ENCODE measurements at regions not wholly inside any gene's neighbourhood (a gene's known extent, or its start where the extent isn't known, plus 50 kb on each side); places are given as distances from the start of the nearest gene placed in this dataset.
"Not testable (repeated sequence)": the region's sequence is repeated elsewhere in the genome, so short reads cannot be mapped to it uniquely, and the experiment has no call there.

DNA sequence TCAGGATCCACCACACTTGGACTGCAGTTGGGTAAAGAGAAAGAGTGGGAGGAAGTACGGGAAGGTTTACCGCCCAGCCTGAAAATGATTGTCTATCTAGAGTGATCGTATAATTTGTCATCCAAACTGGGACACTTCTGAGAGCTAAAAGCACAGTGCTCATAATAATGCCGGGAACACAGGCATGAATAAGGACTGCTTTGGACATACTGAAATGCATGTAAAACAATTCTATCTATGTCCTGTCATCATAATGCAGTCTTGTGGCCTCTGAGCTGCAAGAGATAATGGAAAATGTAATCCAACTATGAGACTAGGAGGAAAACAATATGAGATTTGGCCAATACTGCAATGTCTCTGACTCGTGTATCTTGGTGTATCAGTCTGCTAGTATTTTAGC, 435.5 kb downstream of the SOX11 start:
- H3K27ac ChIP-seq (ENCODE audit: low read length): no peak overlapping the region
- POLR2A ChIA-PET: no interaction called here
- CTCF ChIA-PET: no interaction called here
- Mint-ChIP-seq H3K36me3 (no peaks in the 10 kb centered on the region), H3K27ac (no peak overlapping the region), H3K4me1 (no peaks in the 10 kb centered on the region), H3K27me3 (no peaks in the 10 kb centered on the region), H3K4me3 (no peak overlapping the region), H3K9me3 (no peaks in the 10 kb centered on the region)
- H3K9me3 ChIP-seq: no peaks in the 10 kb centered on the region
- DNase-seq (no peak), ATAC-seq (replicated peaks in 1 of 4) (no peak)
- no peaks in the 10 kb centered on the region for H3K27me3 ChIP-seq (replicated peaks in 1 of 2; ENCODE audit: control insufficient read depth in 2 of 2, extremely low read depth in 1 of 2, insufficient read depth in 2 of 2, low read length in 1 of 2)
- no peaks in the 10 kb centered on the region for H3K4me1 ChIP-seq (ENCODE audit: control insufficient read depth in 1 of 2, extremely low read depth in 1 of 2, insufficient read depth in 2 of 2, low read length in 2 of 2)
- WGBS (ENCODE audit: insufficient coverage): 81% methylated on average over 2 of the region's 5 CpGs
- no peaks in the 10 kb centered on the region for H3K36me3 ChIP-seq (ENCODE audit: control insufficient read depth in 2 of 2, extremely low read depth in 1 of 2, insufficient read depth in 1 of 2, low read length in 1 of 2)
- H3K4me3 ChIP-seq (ENCODE audit: control insufficient read depth in 1 of 2, extremely low read depth in 1 of 2, low read length in 1 of 2): no peak overlapping the region

DNA sequence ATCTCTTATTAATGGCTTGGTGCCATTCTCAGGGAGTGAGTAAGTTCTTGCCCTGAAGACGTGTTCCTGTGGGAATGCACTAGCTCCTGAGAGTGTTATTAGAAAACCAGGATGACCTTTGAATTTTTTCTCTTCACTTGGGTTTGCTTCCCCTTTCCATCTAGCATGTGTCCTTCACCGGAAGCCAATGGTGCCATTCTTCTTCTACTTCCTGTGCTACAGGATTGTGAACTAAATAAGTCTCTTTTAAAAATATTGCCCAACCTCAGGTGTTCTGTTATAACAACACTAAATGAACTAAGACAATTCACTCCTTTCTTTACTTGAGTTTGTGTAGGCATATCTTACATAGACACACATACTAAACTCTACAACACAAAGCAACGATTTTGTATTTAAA, 447.0 kb downstream of the SOX11 start:
- Histone ChIP-seq H3K27ac (ENCODE audit: low read length) (no peak overlapping the region), H3K4me1 (ENCODE audit: control insufficient read depth in 1 of 2, extremely low read depth in 1 of 2, insufficient read depth in 2 of 2, low read length in 2 of 2) (no peaks in the 10 kb centered on the region), H3K36me3 (ENCODE audit: control insufficient read depth in 2 of 2, extremely low read depth in 1 of 2, insufficient read depth in 1 of 2, low read length in 1 of 2) (no peaks in the 10 kb centered on the region), H3K4me3 (ENCODE audit: control insufficient read depth in 1 of 2, extremely low read depth in 1 of 2, low read length in 1 of 2) (no peak overlapping the region), H3K27me3 (replicated peaks in 1 of 2; ENCODE audit: control insufficient read depth in 2 of 2, extremely low read depth in 1 of 2, insufficient read depth in 2 of 2, low read length in 1 of 2) (no peaks in the 10 kb centered on the region), H3K9me3 (no peaks in the 10 kb centered on the region)
- DNase-seq (no peak), ATAC-seq (replicated peaks in 1 of 4) (no peak)
- no peak overlapping the region for H3K27ac Mint-ChIP-seq
- no peaks in the 10 kb centered on the region for H3K27me3 Mint-ChIP-seq
- H3K36me3 Mint-ChIP-seq: no peaks in the 10 kb centered on the region
- H3K4me1 Mint-ChIP-seq: no peaks in the 10 kb centered on the region
- no CpG with 5 or more reads among the region's 3 CpGs for WGBS (ENCODE audit: insufficient coverage)
- H3K4me3 Mint-ChIP-seq: no peak overlapping the region
- ChIA-PET CTCF (no interaction called here), POLR2A (no interaction called here)
- H3K9me3 Mint-ChIP-seq: peaks cover 10 to 17% (median 12%) of the 10 kb centered on the region in 3 donors

GRCh38 chr2:6139916-6140315, 447.7 kb downstream of the SOX11 start:
- no peaks in the 10 kb centered on the region for H3K36me3 Mint-ChIP-seq
- Histone ChIP-seq H3K4me1 (ENCODE audit: control insufficient read depth in 1 of 2, extremely low read depth in 1 of 2, insufficient read depth in 2 of 2, low read length in 2 of 2) (no peaks in the 10 kb centered on the region), H3K27ac (ENCODE audit: low read length) (no peak overlapping the region), H3K36me3 (ENCODE audit: control insufficient read depth in 2 of 2, extremely low read depth in 1 of 2, insufficient read depth in 1 of 2, low read length in 1 of 2) (no peaks in the 10 kb centered on the region), H3K9me3 (no peaks in the 10 kb centered on the region), H3K4me3 (ENCODE audit: control insufficient read depth in 1 of 2, extremely low read depth in 1 of 2, low read length in 1 of 2) (no peak overlapping the region), H3K27me3 (replicated peaks in 1 of 2; ENCODE audit: control insufficient read depth in 2 of 2, extremely low read depth in 1 of 2, insufficient read depth in 2 of 2, low read length in 1 of 2) (no peaks in the 10 kb centered on the region)
- ATAC-seq (replicated peaks in 1 of 4) (no peak), DNase-seq (no peak)
- H3K4me1 Mint-ChIP-seq: no peaks in the 10 kb centered on the region
- POLR2A ChIA-PET: no interaction called here
- H3K9me3 Mint-ChIP-seq: peaks cover 11 to 18% (median 14%) of the 10 kb centered on the region in 3 donors
- no peaks in the 10 kb centered on the region for H3K27me3 Mint-ChIP-seq
- WGBS (ENCODE audit: insufficient coverage): no CpG with 5 or more reads among the region's 1 CpG
- H3K27ac Mint-ChIP-seq: no peak overlapping the region
- H3K4me3 Mint-ChIP-seq: no peak overlapping the region
- CTCF ChIA-PET: no interaction called here

DNA sequence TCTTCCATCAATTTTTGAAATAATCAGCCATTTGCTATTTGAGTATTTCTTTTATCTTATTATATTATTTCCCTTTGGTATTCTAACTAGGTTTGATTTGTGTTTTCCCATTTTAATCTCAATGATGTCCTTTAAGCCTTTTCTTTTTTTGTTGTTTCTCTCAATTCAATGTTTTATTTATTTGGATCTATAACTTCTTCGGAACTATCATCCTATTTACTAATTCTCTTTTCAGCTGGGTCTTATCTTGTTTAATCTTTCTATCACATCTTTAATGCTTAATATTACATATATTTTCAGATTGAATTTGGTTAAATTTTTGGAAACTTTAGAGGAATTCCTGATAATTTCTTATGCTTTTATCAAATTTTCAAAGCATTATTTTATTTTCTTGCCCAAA, 448.3 kb downstream of the SOX11 start:
- no peaks in the 10 kb centered on the region for H3K36me3 ChIP-seq (ENCODE audit: control insufficient read depth in 2 of 2, extremely low read depth in 1 of 2, insufficient read depth in 1 of 2, low read length in 1 of 2)
- no peak for ATAC-seq (replicated peaks in 1 of 4)

GRCh38 chr2:6143812-6144211, 451.6 kb downstream of the SOX11 start:
- Mint-ChIP-seq H3K36me3 (no peaks in the 10 kb centered on the region), H3K4me3 (no peak overlapping the region), H3K27ac (no peak overlapping the region), H3K9me3 (peaks cover 11 to 16% (median 12%) of the 10 kb centered on the region in 3 donors), H3K4me1 (no peaks in the 10 kb centered on the region), H3K27me3 (no peaks in the 10 kb centered on the region)
- Histone ChIP-seq H3K9me3 (peaks cover 2% of the 10 kb centered on the region), H3K27ac (ENCODE audit: low read length) (no peak overlapping the region), H3K27me3 (replicated peaks in 1 of 2; ENCODE audit: control insufficient read depth in 2 of 2, extremely low read depth in 1 of 2, insufficient read depth in 2 of 2, low read length in 1 of 2) (no peaks in the 10 kb centered on the region), H3K4me3 (ENCODE audit: control insufficient read depth in 1 of 2, extremely low read depth in 1 of 2, low read length in 1 of 2) (no peak overlapping the region), H3K36me3 (ENCODE audit: control insufficient read depth in 2 of 2, extremely low read depth in 1 of 2, insufficient read depth in 1 of 2, low read length in 1 of 2) (no peaks in the 10 kb centered on the region), H3K4me1 (ENCODE audit: control insufficient read depth in 1 of 2, extremely low read depth in 1 of 2, insufficient read depth in 2 of 2, low read length in 2 of 2) (no peaks in the 10 kb centered on the region)
- ATAC-seq (replicated peaks in 1 of 4): no peak
- POLR2A ChIA-PET: no interaction called here
- CTCF ChIA-PET: no interaction called here
- DNase-seq: no peak
- WGBS (ENCODE audit: insufficient coverage): 60% methylated on average over 1 of the region's 1 CpG

More for the DNA sequence above, 448.3 kb downstream of the SOX11 start:
- Mint-ChIP-seq H3K9me3 (peaks cover 12 to 20% (median 16%) of the 10 kb centered on the region in 3 donors), H3K4me1 (no peaks in the 10 kb centered on the region), H3K36me3 (no peaks in the 10 kb centered on the region), H3K27ac (no peak overlapping the region), H3K27me3 (no peaks in the 10 kb centered on the region), H3K4me3 (no peak overlapping the region)
- ChIA-PET POLR2A (no interaction called here), CTCF (no interaction called here)
- no peak overlapping the region for H3K4me3 ChIP-seq (ENCODE audit: control insufficient read depth in 1 of 2, extremely low read depth in 1 of 2, low read length in 1 of 2)
- H3K27me3 ChIP-seq (replicated peaks in 1 of 2; ENCODE audit: control insufficient read depth in 2 of 2, extremely low read depth in 1 of 2, insufficient read depth in 2 of 2, low read length in 1 of 2): no peaks in the 10 kb centered on the region
- WGBS (ENCODE audit: insufficient coverage): no CpG with 5 or more reads among the region's 1 CpG
- H3K9me3 ChIP-seq: no peaks in the 10 kb centered on the region
- no peak for DNase-seq
- no peak overlapping the region for H3K27ac ChIP-seq (ENCODE audit: low read length)
- H3K4me1 ChIP-seq (ENCODE audit: control insufficient read depth in 1 of 2, extremely low read depth in 1 of 2, insufficient read depth in 2 of 2, low read length in 2 of 2): no peaks in the 10 kb centered on the region

- H3K27ac ChIP-seq (ENCODE audit: low read length); H3K36me3 Mint-ChIP-seq; H3K4me1 Mint-ChIP-seq; H3K9me3 ChIP-seq; ATAC-seq (replicated peaks in 1 of 4); H3K27me3 ChIP-seq (replicated peaks in 1 of 2; ENCODE audit: control insufficient read depth in 2 of 2, extremely low read depth in 1 of 2, insufficient read depth in 2 of 2, low read length in 1 of 2); H3K36me3 ChIP-seq (ENCODE audit: control insufficient read depth in 2 of 2, extremely low read depth in 1 of 2, insufficient read depth in 1 of 2, low read length in 1 of 2); H3K4me3 Mint-ChIP-seq; CTCF ChIA-PET; POLR2A ChIA-PET; H3K27me3 Mint-ChIP-seq; H3K27ac Mint-ChIP-seq; H3K4me1 ChIP-seq (ENCODE audit: control insufficient read depth in 1 of 2, extremely low read depth in 1 of 2, insufficient read depth in 2 of 2, low read length in 2 of 2); H3K4me3 ChIP-seq (ENCODE audit: control insufficient read depth in 1 of 2, extremely low read depth in 1 of 2, low read length in 1 of 2); DNase-seq: not testable (repeated sequence)
- 39% methylated on average over 1 of the region's 1 CpG for WGBS (ENCODE audit: insufficient coverage)
- H3K9me3 Mint-ChIP-seq: peaks cover 4 to 10% (median 5%) of the 10 kb centered on the region in 3 donors
Observed at GRCh38 chr2:6147215-6147614, 455.0 kb downstream of the SOX11 start.

- Histone ChIP-seq H3K27me3 (replicated peaks in 1 of 2; ENCODE audit: control insufficient read depth in 2 of 2, extremely low read depth in 1 of 2, insufficient read depth in 2 of 2, low read length in 1 of 2) (no peaks in the 10 kb centered on the region), H3K9me3 (peaks cover 2% of the 10 kb centered on the region), H3K4me1 (ENCODE audit: control insufficient read depth in 1 of 2, extremely low read depth in 1 of 2, insufficient read depth in 2 of 2, low read length in 2 of 2) (no peaks in the 10 kb centered on the region), H3K4me3 (ENCODE audit: control insufficient read depth in 1 of 2, extremely low read depth in 1 of 2, low read length in 1 of 2) (no peak overlapping the region), H3K36me3 (ENCODE audit: control insufficient read depth in 2 of 2, extremely low read depth in 1 of 2, insufficient read depth in 1 of 2, low read length in 1 of 2) (no peaks in the 10 kb centered on the region), H3K27ac (ENCODE audit: low read length) (no peak overlapping the region)
- H3K4me1 Mint-ChIP-seq: no peaks in the 10 kb centered on the region
- H3K9me3 Mint-ChIP-seq: peaks cover 5 to 8% (median 5%) of the 10 kb centered on the region in 3 donors
- POLR2A ChIA-PET: no interaction called here
- no peak overlapping the region for H3K27ac Mint-ChIP-seq
- H3K27me3 Mint-ChIP-seq: no peaks in the 10 kb centered on the region
- H3K36me3 Mint-ChIP-seq: no peaks in the 10 kb centered on the region
- H3K4me3 Mint-ChIP-seq: no peak overlapping the region
- DNase-seq: no peak
- CTCF ChIA-PET: no interaction called here
- WGBS (ENCODE audit: insufficient coverage): 80% methylated on average over 1 of the region's 1 CpG
- no peak for ATAC-seq (replicated peaks in 1 of 4)
Observed at GRCh38 chr2:6148882-6149281, 456.7 kb downstream of the SOX11 start.
